Vagina (tissue), 2 donors: ENCODE measurements at regions not wholly inside any gene's neighbourhood (a gene's known extent, or its start where the extent isn't known, plus 50 kb on each side); places are given as distances from the start of the nearest gene placed in this dataset.

ENCODE experiments used
- DNase-seq, 2 donors: peaks; one replicate each; pipeline ENCODE4 v3.0.0-alpha.2; 2017; ENCODE audit errors: extremely low spot score in 2 of 2
- H3K27ac ChIP-seq: fragments of 200-600 bp; sonication (generic); one replicate; pipeline ENCODE4 v1.5.1; 2019
- H3K27me3 ChIP-seq: fragments of 200-600 bp; sonication (generic); one replicate; pipeline ENCODE4 v1.5.1; 2019
- H3K36me3 ChIP-seq, 2 donors: fragments of 200-600 bp; sonication (generic); one replicate each; pipeline ENCODE4 v1.5.1; 2017 to 2019
- H3K4me1 ChIP-seq: fragments of 200-600 bp; sonication (generic); one replicate; pipeline ENCODE4 v1.5.1; 2019
- H3K4me3 ChIP-seq, 2 donors: fragments of 200-600 bp; sonication (generic); 1 replicate in 1 of 2; 2 replicates in 1 of 2; pipeline ENCODE4 v1.5.1; 2016 to 2019
- H3K9me3 ChIP-seq: fragments of 200-600 bp; sonication (generic); one replicate; pipeline ENCODE4 v1.5.1; 2019
- CTCF ChIP-seq, 3 experiments: fragments of 450-650 bp in 2 of 3; fragments of 200-600 bp in 1 of 3; sonication (generic) in 1 of 3; IDR thresholded peaks; one replicate each; pipeline ENCODE4 v1.5.1; 2017 to 2019; ENCODE audit warnings: antibody characterized with exemption in 3 of 3, mild to moderate bottlenecking in 2 of 3, moderate library complexity in 2 of 3
- POLR2A ChIP-seq, 2 donors: fragments of 450-650 bp; IDR thresholded peaks; one replicate each; pipeline ENCODE4 v1.6.1; 2017; ENCODE audit warnings: antibody characterized with exemption in 2 of 2, mild to moderate bottlenecking in 2 of 2, moderate library complexity in 2 of 2
- POLR2AphosphoS5 ChIP-seq, 2 donors: sonication (generic); formaldehyde crosslinking; IDR thresholded peaks; one replicate each; pipeline ENCODE4 v1.9.0; 2017; ENCODE audit warnings: antibody characterized with exemption in 2 of 2, mild to moderate bottlenecking in 2 of 2, low read depth in 1 of 2; ENCODE audit not compliant: insufficient read depth in 1 of 2
- intact Hi-C: fragments of 100-400 bp; cut with DNase I; formaldehyde crosslinking; loops from one replicate; pipeline ENCODE4 v1.15.1; 2023

GRCh38 chr3:187822402-187822801 lies 77.1 kb upstream of the BCL6 start:
- DNase-seq: no peak
- intact Hi-C loops: no loop called here

GRCh38 chr3:187823746-187824145 lies 78.5 kb upstream of the BCL6 start:
- Histone ChIP-seq H3K27ac (no peak overlapping the region), H3K36me3 (no peaks in the 10 kb centered on the region), H3K27me3 (no peaks in the 10 kb centered on the region), H3K4me3 (no peak overlapping the region), H3K9me3 (no peaks in the 10 kb centered on the region), H3K4me1 (no peaks in the 10 kb centered on the region)
- TF ChIP-seq POLR2A (IDR thresholded peaks at IDR 0.05) (no peak), POLR2AphosphoS5 (IDR thresholded peaks at IDR 0.05; ENCODE audit: insufficient read depth in 1 of 2, low read depth in 1 of 2) (no peak), CTCF (IDR thresholded peaks at IDR 0.05) (no peak)
- intact Hi-C loops: no loop called here
- no peak for DNase-seq

More at GRCh38 chr3:187822402-187822801, 77.1 kb upstream of the BCL6 start:
- H3K4me1 ChIP-seq: no peaks in the 10 kb centered on the region
- H3K27me3 ChIP-seq: no peaks in the 10 kb centered on the region
- no peaks in the 10 kb centered on the region for H3K9me3 ChIP-seq
- no peaks in the 10 kb centered on the region for H3K36me3 ChIP-seq
- H3K27ac ChIP-seq: no peak overlapping the region
- TF ChIP-seq POLR2A (IDR thresholded peaks at IDR 0.05) (no peak), POLR2AphosphoS5 (IDR thresholded peaks at IDR 0.05; ENCODE audit: insufficient read depth in 1 of 2, low read depth in 1 of 2) (no peak), CTCF (IDR thresholded peaks at IDR 0.05) (no peak)
- H3K4me3 ChIP-seq: no peak overlapping the region

- H3K9me3 ChIP-seq: no peaks in the 10 kb centered on the region
- no peaks in the 10 kb centered on the region for H3K27me3 ChIP-seq
- no peak overlapping the region for H3K4me3 ChIP-seq
- no peak for DNase-seq
- H3K36me3 ChIP-seq: no peaks in the 10 kb centered on the region
- intact Hi-C loops: no loop called here
- no peak for TF ChIP-seq POLR2A (IDR thresholded peaks at IDR 0.05)
- no peak for TF ChIP-seq POLR2AphosphoS5 (IDR thresholded peaks at IDR 0.05; ENCODE audit: insufficient read depth in 1 of 2, low read depth in 1 of 2)
- TF ChIP-seq CTCF (IDR thresholded peaks at IDR 0.05): no peak
- H3K27ac ChIP-seq: no peak overlapping the region
- no peaks in the 10 kb centered on the region for H3K4me1 ChIP-seq
Observed at GRCh38 chr3:187827723-187828122, 82.5 kb upstream of the BCL6 start.

GRCh38 chr3:187828579-187829452 lies 83.5 kb upstream of the BCL6 start:
- Histone ChIP-seq H3K9me3 (no peaks in the 10 kb centered on the region), H3K4me1 (no peaks in the 10 kb centered on the region)
- intact Hi-C loops: no loop called here

More at GRCh38 chr3:187828579-187829452, 83.5 kb upstream of the BCL6 start:
- no peaks in the 10 kb centered on the region for H3K36me3 ChIP-seq
- H3K27ac ChIP-seq: no peak overlapping the region
- TF ChIP-seq CTCF (IDR thresholded peaks at IDR 0.05): no peak
- TF ChIP-seq POLR2A (IDR thresholded peaks at IDR 0.05): no peak
- TF ChIP-seq POLR2AphosphoS5 (IDR thresholded peaks at IDR 0.05; ENCODE audit: insufficient read depth in 1 of 2, low read depth in 1 of 2): no peak
- H3K4me3 ChIP-seq: no peak overlapping the region
- no peaks in the 10 kb centered on the region for H3K27me3 ChIP-seq
- DNase-seq: no peak
